HUES6 (cell line): ENCODE measurements at regions not wholly inside any gene's neighbourhood (a gene's known extent, or its start where the extent isn't known, plus 50 kb on each side); places are given as distances from the start of the nearest gene placed in this dataset.
"Not testable (repeated sequence)": the region's sequence is repeated elsewhere in the genome, so short reads cannot be mapped to it uniquely, and the experiment has no call there.

Experiments
- H3K27ac ChIP-seq: 2 replicates; pipeline ENCODE4 v1.7.0; 2013; ENCODE audit warnings: low read depth, mild to moderate bottlenecking, low read length, inconsistent platforms
- H3K27me3 ChIP-seq: 2 replicates; pipeline ENCODE4 v1.6.1; 2013; ENCODE audit warnings: low read length; ENCODE audit not compliant: control insufficient read depth, insufficient read depth
- H3K36me3 ChIP-seq: 2 replicates; pipeline ENCODE4 v1.6.1; 2013; ENCODE audit warnings: low read length; ENCODE audit not compliant: control insufficient read depth, insufficient read depth
- H3K4me1 ChIP-seq: 2 replicates; pipeline ENCODE4 v1.6.1; 2013; ENCODE audit warnings: low read length; ENCODE audit not compliant: control insufficient read depth, insufficient read depth
- H3K4me3 ChIP-seq: 2 replicates; pipeline ENCODE4 v1.5.1; 2013; ENCODE audit warnings: low read depth, low read length
- H3K9ac ChIP-seq: one replicate; pipeline ENCODE4 v1.6.1; 2013; ENCODE audit warnings: mild to moderate bottlenecking, low read length
- H3K9me3 ChIP-seq: 2 replicates; pipeline ENCODE4 v1.6.1; 2013; ENCODE audit warnings: low read depth, low read length; ENCODE audit not compliant: control insufficient read depth, insufficient read depth

GRCh38 chr1:191702124-191702523 lies 456.1 kb upstream of the RGS18 start:
- no peaks in the 10 kb centered on the region for H3K4me1 ChIP-seq
- no peaks in the 10 kb centered on the region for H3K27me3 ChIP-seq
- no peaks in the 10 kb centered on the region for H3K36me3 ChIP-seq
- no peak overlapping the region for H3K9ac ChIP-seq
- no peak overlapping the region for H3K27ac ChIP-seq
- no peak overlapping the region for H3K4me3 ChIP-seq
- no peaks in the 10 kb centered on the region for H3K9me3 ChIP-seq

DNA sequence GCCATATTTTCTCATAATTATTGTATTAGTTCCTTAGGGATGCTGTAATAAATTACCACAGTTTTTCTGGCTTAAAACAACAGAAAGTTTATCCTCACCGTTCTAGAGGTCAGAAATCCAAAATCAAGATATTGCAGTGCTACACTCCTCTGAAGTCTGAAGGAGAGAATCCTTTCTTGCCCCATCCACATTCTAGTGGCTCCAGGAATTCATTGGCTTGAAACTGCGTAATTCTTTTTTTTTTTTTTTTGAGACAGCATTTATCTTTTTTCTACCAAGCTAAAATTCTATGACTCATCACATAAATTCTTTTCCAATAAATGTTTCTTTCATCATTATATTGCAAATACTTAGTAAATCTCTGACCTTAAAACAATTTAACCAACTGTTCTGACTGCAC lies 451.0 kb upstream of the RGS18 start:
- H3K4me3 ChIP-seq = no peak overlapping the region
- H3K27me3 ChIP-seq = no peaks in the 10 kb centered on the region
- no peaks in the 10 kb centered on the region for H3K4me1 ChIP-seq
- no peaks in the 10 kb centered on the region for H3K36me3 ChIP-seq
- no peak overlapping the region for H3K27ac ChIP-seq
- no peaks in the 10 kb centered on the region for H3K9me3 ChIP-seq
- no peak overlapping the region for H3K9ac ChIP-seq

- H3K4me3 ChIP-seq = no peak overlapping the region
- no peaks in the 10 kb centered on the region for H3K27me3 ChIP-seq
- no peak overlapping the region for H3K9ac ChIP-seq
- H3K27ac ChIP-seq = no peak overlapping the region
- H3K4me1 ChIP-seq = no peaks in the 10 kb centered on the region
- H3K36me3 ChIP-seq = no peaks in the 10 kb centered on the region
- H3K9me3 ChIP-seq = no peaks in the 10 kb centered on the region
Observed at GRCh38 chr1:191709215-191709614, 449.0 kb upstream of the RGS18 start.

- Histone ChIP-seq H3K27me3 (no peaks in the 10 kb centered on the region), H3K9me3 (no peaks in the 10 kb centered on the region), H3K27ac (no peak overlapping the region), H3K36me3 (no peaks in the 10 kb centered on the region), H3K4me1 (no peaks in the 10 kb centered on the region), H3K4me3 (no peak overlapping the region), H3K9ac (no peak overlapping the region)
Observed at GRCh38 chr1:191711961-191712360, 446.3 kb upstream of the RGS18 start.

DNA sequence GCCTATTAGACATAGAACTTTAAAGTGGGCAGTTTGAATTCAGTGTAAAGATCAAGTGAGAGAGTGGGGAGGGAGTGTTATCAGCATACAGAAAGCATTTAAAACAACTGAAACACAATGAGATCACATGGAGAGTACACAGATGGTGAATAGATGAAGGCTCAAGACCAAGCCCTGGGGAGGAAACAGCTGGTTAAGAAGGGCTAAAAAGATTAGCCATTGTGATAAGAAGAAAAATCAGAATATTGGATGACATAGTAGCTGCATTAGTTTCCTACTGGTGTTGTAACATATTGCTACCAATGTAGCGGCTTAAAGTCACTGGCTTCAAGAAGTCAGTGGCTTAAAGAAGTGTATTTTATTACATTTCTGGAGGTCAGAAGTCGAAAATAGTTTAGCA lies 443.4 kb upstream of the RGS18 start:
- H3K4me1 ChIP-seq = no peaks in the 10 kb centered on the region
- H3K9me3 ChIP-seq = no peaks in the 10 kb centered on the region
- H3K27ac ChIP-seq = no peak overlapping the region
- H3K9ac ChIP-seq = no peak overlapping the region
- no peaks in the 10 kb centered on the region for H3K36me3 ChIP-seq
- no peaks in the 10 kb centered on the region for H3K27me3 ChIP-seq
- H3K4me3 ChIP-seq = no peak overlapping the region

GRCh38 chr1:191729742-191730141 lies 428.5 kb upstream of the RGS18 start:
- Histone ChIP-seq H3K9me3 (no peaks in the 10 kb centered on the region), H3K4me3 (no peak overlapping the region), H3K36me3 (no peaks in the 10 kb centered on the region), H3K9ac (no peak overlapping the region), H3K4me1 (no peaks in the 10 kb centered on the region), H3K27me3 (no peaks in the 10 kb centered on the region), H3K27ac (no peak overlapping the region)

- H3K9ac ChIP-seq, H3K9me3 ChIP-seq, H3K4me3 ChIP-seq, H3K36me3 ChIP-seq, H3K27me3 ChIP-seq, H3K4me1 ChIP-seq, H3K27ac ChIP-seq: not testable (repeated sequence)
Observed at GRCh38 chr1:191731608-191732302, 426.5 kb upstream of the RGS18 start.

GRCh38 chr1:191734321-191734720 lies 423.9 kb upstream of the RGS18 start:
- H3K4me1 ChIP-seq = no peaks in the 10 kb centered on the region
- no peaks in the 10 kb centered on the region for H3K27me3 ChIP-seq
- no peak overlapping the region for H3K4me3 ChIP-seq
- no peaks in the 10 kb centered on the region for H3K9me3 ChIP-seq
- H3K36me3 ChIP-seq = no peaks in the 10 kb centered on the region
- H3K9ac ChIP-seq = no peak overlapping the region
- no peak overlapping the region for H3K27ac ChIP-seq

- Histone ChIP-seq H3K36me3 (no peaks in the 10 kb centered on the region), H3K4me1 (no peaks in the 10 kb centered on the region), H3K9me3 (no peaks in the 10 kb centered on the region), H3K4me3 (no peak overlapping the region), H3K27me3 (no peaks in the 10 kb centered on the region), H3K27ac (no peak overlapping the region), H3K9ac (no peak overlapping the region)
Observed at GRCh38 chr1:191739544-191739943, 418.7 kb upstream of the RGS18 start.

DNA sequence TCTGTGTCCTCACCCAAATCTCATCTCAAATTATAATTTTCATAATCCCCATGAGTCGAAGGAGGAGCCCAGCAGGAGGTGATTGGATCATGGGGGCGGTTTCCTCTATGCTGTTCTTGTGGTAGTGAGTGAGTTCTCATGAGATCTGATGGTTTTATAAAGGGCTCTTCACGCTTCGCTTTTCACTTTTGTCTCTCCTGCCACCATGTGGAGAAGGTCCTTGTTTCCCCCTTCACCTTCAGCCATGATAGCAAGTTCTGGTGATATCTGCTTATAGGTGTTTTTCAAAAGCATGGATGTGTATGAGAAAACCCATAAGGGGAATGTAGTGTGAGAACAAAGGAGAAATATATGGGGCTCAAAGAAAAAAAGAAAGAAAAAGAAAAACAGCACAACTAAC lies 405.9 kb upstream of the RGS18 start:
- H3K9me3 ChIP-seq = no peaks in the 10 kb centered on the region
- no peaks in the 10 kb centered on the region for H3K27me3 ChIP-seq
- no peaks in the 10 kb centered on the region for H3K36me3 ChIP-seq
- no peak overlapping the region for H3K4me3 ChIP-seq
- no peaks in the 10 kb centered on the region for H3K4me1 ChIP-seq
- no peak overlapping the region for H3K27ac ChIP-seq
- H3K9ac ChIP-seq = no peak overlapping the region

DNA sequence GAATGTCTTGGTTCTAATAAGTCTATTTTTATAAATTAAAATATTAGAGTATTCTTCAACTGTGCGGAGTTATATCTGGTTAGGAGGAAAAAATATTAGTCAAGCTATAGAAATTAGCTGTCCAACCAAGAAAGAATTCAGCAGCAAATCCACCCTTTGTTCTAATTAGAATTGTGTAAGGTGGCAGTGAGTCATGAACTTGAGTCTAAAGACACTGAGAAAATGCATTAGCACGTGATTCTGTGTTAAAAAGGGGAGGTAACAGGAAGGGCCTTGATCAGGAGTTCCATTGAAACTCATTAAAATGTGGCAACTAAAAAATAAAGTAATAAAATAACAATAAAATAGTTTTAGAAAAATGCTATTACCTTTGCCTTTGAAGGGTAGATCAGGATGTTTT lies 398.2 kb upstream of the RGS18 start:
- no peaks in the 10 kb centered on the region for H3K36me3 ChIP-seq
- no peaks in the 10 kb centered on the region for H3K27me3 ChIP-seq
- no peak overlapping the region for H3K9ac ChIP-seq
- H3K9me3 ChIP-seq = no peaks in the 10 kb centered on the region
- no peak overlapping the region for H3K27ac ChIP-seq
- H3K4me1 ChIP-seq = no peaks in the 10 kb centered on the region
- H3K4me3 ChIP-seq = no peak overlapping the region

- H3K9ac ChIP-seq = no peak overlapping the region
- H3K36me3 ChIP-seq = no peaks in the 10 kb centered on the region
- H3K9me3 ChIP-seq = no peaks in the 10 kb centered on the region
- H3K27me3 ChIP-seq = no peaks in the 10 kb centered on the region
- no peak overlapping the region for H3K4me3 ChIP-seq
- H3K27ac ChIP-seq = no peak overlapping the region
- H3K4me1 ChIP-seq = peaks cover 6% of the 10 kb centered on the region; the same call in 1 of the 2 replicates
Observed at GRCh38 chr1:191788551-191788950, 369.7 kb upstream of the RGS18 start.
